HK-2 (cell line): ENCODE measurements at regions not wholly inside any gene's neighbourhood (a gene's known extent, or its start where the extent isn't known, plus 50 kb on each side); places are given as distances from the start of the nearest gene placed in this dataset.
A peak's percentile ranks its signal among the peaks of the same experiment; 100 is the strongest.
"Not testable (repeated sequence)": the region's sequence is repeated elsewhere in the genome, so short reads cannot be mapped to it uniquely, and the experiment has no call there.

Experiments
- DNase-seq: peaks from one replicate; pipeline ENCODE4 v3.0.0-alpha.2; 2018; ENCODE audit not compliant: unreplicated experiment

DNA sequence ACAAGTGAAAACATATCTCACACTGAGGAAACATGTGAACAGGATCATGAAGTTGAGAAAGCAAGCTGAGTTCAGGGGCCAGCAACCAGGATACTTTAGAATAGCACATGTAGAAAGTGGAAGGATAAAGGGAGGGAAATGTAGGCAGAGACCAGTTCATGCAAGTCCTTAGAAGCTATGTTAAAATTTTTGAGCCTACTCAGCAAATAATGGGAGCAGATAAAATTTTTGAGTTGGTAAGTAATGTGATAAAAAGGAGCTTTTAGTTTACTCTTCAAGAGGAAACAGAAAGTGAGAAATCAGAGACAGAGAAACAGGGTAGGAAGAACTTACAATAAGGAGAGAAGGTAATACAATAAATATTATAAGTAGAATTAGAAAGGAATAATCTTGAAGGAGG lies 105.6 kb upstream of the ZBTB20 start:
- DNase-seq, result no peak

DNA sequence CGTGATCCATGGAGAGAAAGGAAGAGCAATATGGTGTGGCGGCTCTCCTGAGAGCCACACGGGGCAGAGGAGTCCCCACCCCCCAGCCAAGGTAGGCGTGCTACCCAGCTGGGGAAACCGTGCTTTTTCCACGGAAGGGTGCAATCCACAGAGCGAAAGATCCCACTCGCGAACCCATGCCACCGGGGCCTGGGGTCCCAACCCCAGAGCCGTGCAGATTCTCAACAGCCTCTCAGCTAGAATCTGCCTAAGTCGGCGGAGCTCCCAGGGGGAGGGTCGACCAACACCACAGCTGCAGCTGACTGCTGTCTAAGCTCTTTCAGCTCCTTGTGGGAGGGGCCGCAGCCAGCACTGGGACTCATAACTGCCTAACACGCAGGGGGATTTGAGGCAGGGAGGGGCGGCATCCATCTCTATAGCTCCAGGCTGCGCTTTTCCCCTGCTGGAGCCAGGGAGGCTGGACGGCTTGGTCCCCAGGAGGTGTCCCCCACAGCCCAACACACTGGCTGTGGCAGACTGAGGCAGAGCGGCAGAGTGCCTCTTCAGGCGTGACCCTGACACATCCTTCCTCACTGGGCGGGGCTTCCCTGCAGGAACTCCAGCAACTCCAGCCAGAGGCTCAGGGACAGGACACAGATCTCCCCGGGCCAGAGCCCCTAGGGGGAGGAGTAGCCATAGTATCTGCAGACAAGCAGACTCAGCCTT lies 107.6 kb upstream of the ZBTB20 start:
- no peak for DNase-seq

DNA sequence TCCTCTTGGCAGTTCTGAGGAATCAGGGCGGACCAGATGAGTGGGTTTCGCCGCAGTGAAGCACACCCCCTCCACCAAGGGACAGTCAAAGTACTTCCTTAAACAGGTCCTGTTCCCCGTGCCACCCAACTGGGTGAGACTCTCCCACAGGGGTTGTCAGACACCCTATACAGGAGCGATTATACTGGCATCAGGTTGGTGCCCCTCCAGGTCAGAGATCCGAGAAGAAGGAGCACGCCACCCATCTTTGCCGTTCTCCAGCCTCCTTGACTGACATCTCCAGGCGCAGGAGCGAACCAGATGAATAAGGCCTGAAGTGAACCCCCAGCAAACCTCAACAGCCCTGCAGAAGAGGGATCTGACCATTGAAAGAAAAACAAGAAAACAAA lies 108.1 kb upstream of the ZBTB20 start:
- DNase-seq, result no peak

DNA sequence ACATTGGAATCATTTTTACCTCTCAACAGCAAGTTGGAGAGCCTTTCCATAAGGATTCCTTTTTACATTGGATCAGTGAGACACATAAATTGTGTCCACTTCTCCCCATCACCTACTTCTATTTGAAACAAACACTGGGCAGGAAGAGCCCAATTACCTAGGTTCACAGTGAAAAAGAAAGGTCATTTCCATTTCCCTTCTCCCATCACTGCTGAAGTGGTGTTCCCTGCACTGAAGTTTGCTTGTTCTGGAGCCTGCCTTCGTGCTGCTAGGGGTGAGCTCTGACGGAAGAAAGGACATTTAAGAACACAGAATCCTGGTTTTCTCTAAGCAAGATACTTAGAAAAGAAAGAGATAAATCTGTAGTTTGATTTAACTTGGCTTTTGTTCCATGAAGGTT lies 123.8 kb upstream of the ZBTB20 start:
- DNase-seq, result no peak

DNA sequence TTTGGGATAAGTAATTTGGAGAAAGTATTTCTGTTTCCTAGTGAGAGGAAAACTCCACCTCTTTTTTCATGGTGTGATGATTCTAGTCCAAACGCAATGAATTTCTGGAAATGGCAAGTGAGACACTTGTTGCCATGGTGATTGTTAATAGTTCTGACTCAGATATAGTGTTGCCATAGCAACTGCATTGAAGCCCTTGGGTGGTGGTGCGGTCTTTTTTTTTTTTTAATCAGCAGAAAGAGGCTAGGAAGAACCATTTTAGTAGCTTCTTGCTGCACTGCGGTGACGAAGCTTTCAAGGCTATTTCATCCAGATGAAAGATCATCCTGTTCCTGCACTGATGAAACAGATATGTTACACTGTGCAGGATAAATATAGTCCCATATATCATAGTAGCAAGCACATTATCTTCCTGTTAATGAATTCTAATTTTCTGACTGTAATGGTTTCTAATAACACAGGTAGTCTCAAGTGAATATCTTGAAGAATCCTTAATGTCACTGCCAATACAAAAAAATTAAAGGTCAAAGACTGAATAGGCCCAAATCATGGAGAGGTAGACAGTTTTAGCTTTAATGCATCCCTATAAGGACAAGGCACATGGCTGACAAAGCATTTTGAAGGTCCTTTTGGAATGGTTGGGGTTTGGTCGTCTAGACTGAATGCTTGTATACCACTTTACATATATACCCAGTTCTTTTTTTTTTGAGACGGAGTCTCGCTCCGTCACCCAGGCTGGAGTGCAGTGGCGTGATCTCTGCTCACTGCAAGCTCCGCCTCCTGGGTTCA lies 125.1 kb upstream of the ZBTB20 start:
- no peak for DNase-seq

DNA sequence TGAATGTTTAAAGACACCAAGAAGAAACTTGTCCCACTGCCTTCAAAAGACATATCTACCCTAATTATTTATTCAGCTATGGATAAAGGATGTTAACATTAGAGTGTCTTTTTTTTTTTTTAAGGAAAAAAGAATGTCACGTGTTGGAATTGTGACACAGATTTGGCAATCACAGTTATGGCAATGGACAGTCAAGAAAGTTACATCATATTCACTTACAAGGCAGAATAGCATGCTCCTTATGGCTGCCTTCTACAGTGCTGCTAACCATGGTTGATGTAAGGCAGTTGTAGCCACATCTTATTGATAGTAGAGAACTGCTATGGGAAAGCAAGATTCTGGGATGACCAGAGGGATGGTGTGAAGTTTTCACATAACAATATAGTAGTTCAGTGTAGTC lies 128.8 kb upstream of the ZBTB20 start:
- no peak for DNase-seq

DNA sequence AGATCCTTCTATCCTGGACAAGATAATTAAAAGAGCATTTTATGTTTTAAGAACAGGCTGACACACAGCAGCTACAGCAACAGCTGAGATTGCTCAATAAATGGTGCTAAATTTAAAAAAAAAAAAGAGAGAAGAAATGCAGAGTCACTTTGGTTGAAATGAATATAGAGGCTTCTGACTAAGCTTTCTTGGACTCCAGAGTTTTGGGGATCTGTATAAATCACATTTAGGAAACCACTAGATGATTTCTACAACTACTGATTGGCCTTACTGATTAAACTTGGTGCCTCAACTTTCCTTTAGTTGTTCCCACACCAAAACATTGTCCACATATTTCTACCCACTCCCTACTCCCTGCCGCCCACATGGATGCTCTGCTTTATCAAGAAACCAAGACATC lies 132.9 kb upstream of the ZBTB20 start:
- DNase-seq, result no peak

DNA sequence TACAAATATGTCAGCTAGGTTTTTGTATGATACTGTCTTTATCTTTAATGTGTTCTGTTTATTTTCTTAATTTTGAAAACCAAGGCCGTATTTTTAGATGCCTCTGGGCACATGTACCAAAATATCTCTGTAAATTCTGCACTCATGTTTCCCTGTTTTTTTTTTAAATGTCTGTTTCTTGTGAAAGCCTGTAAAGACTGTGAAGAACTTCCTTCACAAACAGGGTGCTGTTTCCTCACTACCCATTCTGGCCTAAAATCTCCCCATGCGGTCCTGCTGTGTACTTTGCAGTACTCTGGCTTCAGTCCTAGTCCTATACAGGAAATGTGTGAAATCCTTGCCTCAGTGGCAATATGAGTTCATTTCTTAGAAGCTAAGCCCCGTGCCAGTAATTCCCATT lies 133.4 kb upstream of the ZBTB20 start:
- DNase-seq, result no peak

DNA sequence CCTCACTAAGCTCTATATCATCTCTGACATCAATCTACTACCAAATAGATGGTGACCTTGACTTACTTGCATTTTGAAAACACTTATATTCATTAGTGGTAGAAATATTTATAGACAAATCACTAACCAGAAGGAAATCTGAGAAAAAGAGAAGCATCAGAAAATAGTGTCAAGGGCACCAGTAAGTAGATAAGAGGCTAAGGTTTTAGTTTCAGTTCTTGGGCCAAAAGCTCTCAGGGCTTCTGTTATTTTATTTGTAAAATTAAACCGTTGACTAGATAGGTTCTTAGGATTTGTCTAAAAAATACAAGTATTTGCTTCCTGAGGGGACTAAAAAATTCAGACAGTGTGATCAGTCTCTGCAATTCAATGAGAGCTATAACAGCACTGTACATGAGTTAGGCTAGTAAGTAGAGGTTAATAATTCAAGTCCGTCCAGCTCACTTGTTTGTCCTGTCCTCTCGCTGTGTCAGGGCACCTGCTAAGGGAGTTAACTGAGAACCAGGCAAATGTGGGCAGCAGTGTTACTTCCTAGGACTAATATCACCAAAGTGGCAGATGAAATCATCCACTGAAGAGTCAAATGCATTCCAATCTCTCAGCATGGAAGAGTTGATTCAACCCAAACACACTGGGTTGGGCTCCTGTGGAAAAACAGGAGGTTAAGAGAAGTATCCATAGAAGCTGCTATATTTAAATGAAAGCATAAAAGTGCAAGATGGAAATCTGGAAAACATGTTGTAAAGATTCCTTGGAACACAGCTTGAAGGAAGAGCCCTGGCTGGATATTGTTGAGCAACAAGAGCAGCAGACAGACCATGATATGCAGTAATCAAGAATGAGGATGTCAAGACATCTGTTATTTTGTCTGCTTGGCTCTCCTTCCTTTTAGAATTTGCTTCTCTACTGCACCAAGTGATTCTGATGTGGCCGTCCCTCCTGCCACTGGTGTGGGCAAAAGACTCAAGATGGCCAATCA lies 134.9 kb upstream of the ZBTB20 start:
- DNase-seq, result no peak

DNA sequence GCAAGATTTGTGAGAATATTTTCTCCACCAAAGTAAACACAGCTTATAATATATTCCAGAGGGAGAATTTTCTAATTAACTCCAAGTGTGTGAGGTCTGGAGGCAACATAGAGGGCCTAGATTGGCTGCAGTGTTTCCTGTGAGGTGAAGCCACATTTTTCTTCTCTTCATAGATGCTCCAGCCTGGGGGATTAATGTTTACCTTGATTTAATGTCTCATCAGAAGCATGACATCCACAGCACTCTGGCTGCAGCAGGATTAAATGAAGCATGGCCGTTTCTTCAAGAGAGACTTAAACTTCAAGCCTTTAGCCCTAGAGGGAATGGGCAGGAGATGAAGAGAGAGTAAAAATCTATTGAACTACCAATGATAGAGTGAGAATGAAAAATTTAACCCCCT lies 137.9 kb upstream of the ZBTB20 start:
- DNase-seq, result peak; percentile 22

DNA sequence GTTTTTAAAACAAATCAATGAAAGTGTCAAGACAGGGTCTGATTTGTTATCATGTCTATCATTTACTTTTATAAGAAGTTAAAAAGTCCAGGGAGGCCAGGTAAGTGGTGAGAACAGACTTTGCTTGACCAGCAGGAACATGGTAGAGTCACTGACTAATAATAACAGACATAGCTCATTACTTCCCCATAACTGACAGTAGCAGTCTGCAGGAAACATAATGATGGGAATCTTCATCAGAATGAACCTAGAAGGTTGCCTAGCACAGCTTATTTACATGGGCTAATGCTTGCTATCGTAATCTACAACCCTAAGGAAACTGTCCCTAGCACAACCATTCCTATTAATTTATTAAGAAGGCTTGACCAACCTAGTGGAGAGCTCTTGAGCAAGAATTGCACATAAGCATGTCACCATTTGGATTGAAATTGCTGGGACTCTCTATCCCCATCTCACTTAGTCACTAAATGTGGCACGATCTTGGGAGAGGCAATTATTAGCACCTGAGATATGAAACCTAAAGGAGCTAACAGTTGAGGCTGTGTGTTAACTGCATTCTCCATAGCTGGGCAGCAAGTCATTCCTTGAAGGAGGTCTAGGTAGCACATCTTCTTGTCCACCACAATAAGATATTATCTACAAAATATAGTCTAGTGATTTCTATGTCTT lies 139.6 kb upstream of the ZBTB20 start:
- DNase-seq, result no peak

DNA sequence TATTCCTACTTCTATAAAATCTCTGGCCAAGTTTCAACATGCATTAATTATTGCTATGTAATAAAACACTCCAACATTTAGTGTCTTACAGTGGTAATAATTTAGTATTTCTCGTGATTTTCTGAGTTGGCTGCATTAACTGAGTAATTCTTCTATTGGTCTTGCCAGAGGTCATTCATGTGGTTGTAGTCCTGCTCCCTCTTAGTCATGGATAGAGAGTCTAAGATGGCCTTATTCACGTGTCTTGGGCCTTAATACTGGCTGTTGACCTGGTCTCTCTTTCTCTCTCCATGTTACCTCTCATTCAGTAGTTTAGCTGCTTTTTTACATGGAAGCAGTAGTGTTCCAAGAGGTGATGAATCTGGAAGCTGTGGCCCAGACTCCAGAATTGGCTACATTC lies 140.1 kb upstream of the ZBTB20 start:
- no peak for DNase-seq

DNA sequence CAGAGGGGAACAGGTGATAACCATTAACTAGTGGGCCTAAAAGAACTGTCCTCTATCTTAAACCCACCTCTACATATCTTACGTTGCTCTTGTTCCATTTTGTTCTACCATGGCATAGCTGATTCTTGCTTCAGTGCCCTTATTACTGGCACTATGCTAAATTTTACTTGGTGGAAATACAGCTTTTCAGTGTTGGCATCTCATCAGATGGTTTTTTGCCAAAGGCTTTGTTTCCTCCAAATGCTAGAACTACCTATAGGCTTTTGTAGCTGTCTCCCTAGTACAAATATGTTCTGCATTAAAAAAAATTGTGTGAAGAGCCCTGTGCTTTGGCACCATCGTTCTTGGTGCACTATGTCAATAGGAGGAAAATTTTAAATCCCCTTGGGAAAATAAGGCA lies 145.0 kb upstream of the ZBTB20 start:
- no peak for DNase-seq

DNA sequence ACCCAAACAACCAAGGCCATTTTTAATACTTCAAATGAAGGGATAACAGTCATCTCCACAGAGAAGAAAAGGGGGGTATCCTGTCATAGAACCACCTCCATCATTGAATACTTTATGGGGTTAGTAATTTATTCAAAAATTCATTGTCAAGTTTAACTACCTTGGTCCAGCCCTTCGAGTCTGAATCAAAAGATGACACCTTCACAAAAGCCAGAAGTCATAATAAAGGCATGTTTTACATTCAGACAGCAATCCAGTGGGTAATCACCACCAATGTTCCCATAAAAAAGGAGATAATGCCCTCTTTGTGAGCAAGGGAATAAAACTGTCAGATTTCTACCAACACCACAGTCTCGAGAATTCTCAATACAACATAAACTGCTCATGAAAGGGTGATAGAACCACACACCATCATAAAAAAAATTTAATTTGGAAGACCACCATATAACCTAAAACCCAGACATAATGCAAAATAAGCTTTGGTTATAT lies 145.6 kb upstream of the ZBTB20 start:
- no peak for DNase-seq

DNA sequence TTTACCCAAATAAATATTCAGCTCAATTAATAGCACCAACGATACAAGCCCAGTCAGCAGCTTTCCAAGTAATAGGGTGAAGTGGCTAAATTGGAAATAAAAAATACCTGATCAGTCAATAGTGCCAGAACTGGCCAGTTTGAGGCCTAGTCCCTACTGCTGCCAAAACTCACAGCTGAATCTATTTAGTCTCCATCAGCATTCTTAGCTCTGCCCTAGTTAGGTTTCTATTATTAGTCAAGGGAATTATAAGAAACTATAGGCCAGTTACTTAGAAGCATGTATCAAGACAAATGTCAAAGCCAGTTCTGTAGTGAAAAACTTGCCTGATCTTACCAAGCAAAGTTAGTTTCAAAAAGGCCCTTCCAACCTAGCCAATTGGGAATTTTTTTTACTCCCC lies 146.2 kb upstream of the ZBTB20 start:
- no peak for DNase-seq

DNA sequence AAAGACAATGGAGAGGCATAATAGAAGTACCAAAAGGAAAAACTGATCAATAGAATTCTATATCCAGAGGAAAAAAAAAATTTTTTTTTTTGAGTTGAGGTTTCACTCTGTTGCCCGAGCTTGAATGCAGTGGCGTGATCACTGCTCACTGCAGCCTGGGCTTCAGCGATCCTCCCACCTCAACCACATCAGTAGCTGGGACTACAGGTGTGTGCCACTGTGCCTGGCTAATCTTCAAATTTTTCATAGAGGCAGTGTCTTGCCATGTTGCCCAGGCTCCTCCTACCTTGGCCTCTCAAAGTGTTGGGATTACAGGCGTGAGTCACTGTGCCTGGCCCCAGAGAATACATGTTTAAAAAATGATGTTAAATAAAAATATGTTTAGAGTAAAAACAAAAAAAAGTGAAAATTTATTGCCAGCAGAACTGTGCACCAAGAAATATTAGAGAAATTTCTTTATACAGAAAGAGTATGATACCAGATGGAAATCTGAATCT lies 154.3 kb upstream of the ZBTB20 start:
- DNase-seq, result no peak

DNA sequence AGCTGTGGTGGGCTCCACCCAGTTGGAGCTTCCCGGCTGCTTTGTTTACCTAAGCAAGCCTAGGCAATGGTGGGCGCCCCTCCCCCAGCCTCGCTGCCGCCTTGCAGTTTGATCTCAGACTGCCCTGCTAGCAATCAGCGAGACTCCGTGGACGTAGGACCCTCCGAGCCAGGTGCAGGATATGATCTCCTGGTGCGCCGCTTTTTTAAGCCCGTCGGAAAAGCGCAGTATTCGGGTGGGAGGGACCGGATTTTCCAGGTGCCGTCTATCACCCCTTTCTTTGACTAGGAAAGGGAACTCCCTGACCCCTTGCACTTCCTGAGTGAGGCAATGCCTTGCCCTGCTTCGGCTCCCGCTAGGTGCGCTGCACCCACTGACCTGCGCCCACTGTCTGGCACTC lies 170.9 kb upstream of the ZBTB20 start:
- DNase-seq, result not testable (repeated sequence)

DNA sequence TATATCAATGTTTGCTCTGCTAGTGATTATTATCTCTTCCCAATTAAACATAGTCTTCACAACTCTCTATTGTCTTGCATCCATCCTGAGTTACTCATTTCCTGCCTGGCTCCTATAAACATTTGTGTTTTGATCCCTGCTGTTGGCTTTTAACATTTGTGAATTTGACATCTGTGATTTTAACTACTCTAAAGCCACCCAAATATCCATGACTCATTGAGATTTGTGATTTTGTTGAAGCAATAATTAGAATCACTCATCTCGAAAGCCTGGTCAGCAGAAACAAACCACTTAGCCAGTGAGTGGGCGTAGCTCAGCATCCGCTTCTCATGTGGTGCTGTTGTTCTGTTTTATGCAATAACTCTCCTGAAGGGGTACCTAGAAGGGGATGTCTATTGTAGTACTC lies 174.3 kb upstream of the ZBTB20 start:
- no peak for DNase-seq

DNA sequence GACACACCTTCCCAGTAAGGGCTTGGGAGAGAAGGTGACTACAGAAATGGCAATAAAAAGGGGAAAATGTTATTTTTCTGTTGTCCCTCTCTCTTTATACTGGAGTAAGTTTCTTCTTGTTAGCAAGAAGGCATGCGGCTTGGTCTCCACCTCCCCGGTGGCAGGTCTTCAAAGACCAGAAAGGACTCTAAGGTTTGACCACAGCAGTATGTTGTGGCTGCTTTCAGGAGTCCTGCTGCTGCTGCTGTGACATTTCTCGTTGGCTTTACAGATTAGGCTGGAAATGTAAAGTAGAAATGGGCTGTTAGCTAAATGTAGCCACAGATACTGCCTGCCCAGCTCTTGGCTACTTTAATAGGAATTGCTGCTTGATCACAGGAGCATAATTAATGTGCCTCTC lies 175.8 kb upstream of the ZBTB20 start:
- DNase-seq, result no peak

DNA sequence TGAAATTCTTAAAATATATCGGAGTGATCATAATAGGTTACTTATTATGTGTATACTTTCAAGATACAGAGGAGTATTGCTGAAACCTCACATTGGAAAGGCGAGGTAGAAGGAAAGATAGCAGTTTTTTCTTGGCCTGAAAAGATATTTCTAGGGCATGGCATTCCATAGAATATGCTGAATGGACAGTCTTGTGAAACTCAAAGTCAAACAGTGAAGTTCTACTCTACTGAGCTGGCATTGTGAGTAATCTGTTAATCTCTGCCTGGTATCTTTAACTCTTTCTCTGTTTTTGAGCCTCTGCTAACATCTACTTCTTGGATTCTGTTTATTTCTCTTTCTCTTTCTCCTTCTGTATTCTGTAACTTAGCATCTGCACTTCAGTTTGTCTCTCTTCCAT lies 176.3 kb upstream of the ZBTB20 start:
- no peak for DNase-seq

DNA sequence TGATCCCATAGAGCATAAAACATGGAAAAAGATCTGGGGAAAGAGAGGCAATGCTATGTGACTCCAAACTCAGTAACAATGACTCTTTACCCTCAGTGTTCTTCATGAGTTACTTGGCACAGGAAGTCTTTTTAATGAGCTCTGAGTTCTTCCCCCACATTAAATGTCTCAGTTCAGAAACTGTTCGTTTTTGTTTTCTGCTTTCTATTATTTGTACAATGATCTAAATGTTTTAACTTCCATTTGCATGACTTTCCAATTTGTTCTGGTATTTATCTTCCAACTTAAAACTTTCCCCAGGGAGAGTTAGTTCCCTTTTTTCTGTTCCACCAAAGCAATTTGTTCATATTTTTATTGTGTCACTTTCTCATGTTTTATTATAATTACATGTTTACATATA lies 177.0 kb upstream of the ZBTB20 start:
- no peak for DNase-seq

DNA sequence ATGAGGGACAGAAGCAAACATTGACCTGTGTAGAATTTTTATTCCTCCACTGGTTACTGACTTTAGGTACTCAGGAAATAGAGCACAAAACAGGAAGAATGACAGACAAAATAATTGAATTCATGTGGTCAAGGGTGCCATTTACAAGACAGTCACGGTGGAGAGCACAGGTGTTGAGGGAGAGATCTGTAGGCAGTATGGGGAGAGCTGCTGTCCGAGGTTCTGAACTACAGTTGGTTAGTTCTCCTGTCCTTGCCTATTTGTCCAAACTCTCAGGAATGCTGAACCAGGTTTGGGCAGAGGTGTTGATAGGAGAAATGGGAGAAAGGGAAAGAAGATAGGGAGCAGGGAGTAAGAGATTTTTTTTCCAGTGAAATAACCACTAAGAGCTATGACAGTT lies 178.5 kb upstream of the ZBTB20 start:
- DNase-seq, result peak; percentile 16
